Keratinocyte (primary cell): ENCODE measurements at regions not wholly inside any gene's neighbourhood (a gene's known extent, or its start where the extent isn't known, plus 50 kb on each side); places are given as distances from the start of the nearest gene placed in this dataset.

Experiments
- EZH2 ChIP-seq: IDR thresholded peaks from one replicate; pipeline ENCODE4 v1.6.1; 2012; ENCODE audit warnings: inconsistent platforms, mild to moderate bottlenecking, low read length, moderate library complexity
- TF ChIP-seq, protein P1 (sequence below), 3 experiments: IDR thresholded peaks in 1 of 3; conservative IDR thresholded peaks in 1 of 3; optimal IDR thresholded peaks in 1 of 3; 2 replicates in 2 of 3; 3 replicates in 1 of 3; pipeline versions ENCODE3 to v1.5.1; 2011; ENCODE audit warnings: low read length in 3 of 3, mild to moderate bottlenecking in 3 of 3, moderate library complexity in 2 of 3, control low read depth in 1 of 3, inconsistent platforms in 1 of 3; ENCODE audit not compliant: insufficient read depth in 2 of 3; ENCODE audit errors: extremely low read depth in 1 of 3

DNA sequence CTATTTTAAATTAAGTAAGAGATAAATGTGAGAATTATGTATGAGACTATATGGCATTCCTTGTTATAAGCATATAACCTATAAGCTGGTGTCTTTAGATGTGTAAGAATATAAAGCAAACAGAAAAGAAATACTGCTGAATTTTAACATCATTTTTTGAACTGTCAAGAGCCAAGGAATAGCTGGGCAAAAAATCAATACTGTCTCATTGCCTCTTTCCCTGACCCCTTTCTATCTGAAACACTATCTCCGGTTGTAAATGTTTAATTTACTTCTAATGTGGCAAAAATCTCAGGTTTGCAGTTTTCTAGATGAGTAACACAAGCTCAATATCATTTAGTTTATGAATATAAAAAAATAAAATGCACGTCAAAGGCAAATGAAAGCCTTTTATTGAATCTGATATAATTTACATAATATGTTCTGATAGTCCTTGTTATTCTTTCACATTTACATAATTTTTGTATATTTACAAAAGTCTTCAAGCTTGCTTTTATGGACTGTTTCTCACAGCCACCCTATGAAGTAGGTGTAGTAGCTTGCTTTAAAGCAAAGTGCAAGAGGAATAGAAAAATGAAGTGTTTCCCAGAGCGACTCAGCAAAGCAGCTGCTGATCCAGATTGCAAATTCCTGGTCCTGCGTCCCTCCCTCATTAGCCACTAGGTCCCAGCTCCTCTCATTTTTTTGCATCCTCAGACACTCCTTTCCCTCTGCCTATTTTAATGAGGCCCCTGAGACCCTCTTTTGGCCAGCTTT, 188.2 kb upstream of the RFC3 start:
- TF ChIP-seq EZH2 = no peak
- TF ChIP-seq, protein P1, sequence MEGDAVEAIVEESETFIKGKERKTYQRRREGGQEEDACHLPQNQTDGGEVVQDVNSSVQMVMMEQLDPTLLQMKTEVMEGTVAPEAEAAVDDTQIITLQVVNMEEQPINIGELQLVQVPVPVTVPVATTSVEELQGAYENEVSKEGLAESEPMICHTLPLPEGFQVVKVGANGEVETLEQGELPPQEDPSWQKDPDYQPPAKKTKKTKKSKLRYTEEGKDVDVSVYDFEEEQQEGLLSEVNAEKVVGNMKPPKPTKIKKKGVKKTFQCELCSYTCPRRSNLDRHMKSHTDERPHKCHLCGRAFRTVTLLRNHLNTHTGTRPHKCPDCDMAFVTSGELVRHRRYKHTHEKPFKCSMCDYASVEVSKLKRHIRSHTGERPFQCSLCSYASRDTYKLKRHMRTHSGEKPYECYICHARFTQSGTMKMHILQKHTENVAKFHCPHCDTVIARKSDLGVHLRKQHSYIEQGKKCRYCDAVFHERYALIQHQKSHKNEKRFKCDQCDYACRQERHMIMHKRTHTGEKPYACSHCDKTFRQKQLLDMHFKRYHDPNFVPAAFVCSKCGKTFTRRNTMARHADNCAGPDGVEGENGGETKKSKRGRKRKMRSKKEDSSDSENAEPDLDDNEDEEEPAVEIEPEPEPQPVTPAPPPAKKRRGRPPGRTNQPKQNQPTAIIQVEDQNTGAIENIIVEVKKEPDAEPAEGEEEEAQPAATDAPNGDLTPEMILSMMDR (optimal IDR thresholded peaks at IDR 0.05 in 1 of 3, IDR thresholded peaks at IDR 0.05 in 1 of 3, conservative IDR thresholded peaks at IDR 0.05 in 1 of 3; ENCODE audit: extremely low read depth in 1 of 3, insufficient read depth in 2 of 3, low read length in 3 of 3) = no peak
